Glutamatergic neuron (in vitro differentiated cells): ENCODE measurements at regions not wholly inside any gene's neighbourhood (a gene's known extent, or its start where the extent isn't known, plus 50 kb on each side); places are given as distances from the start of the nearest gene placed in this dataset.
"Not testable (repeated sequence)": the region's sequence is repeated elsewhere in the genome, so short reads cannot be mapped to it uniquely, and the experiment has no call there.

ENCODE experiments used
- DNase-seq: peaks from one replicate; pipeline ENCODE4 v3.0.0; 2022
- H3K27ac Mint-ChIP-seq: one replicate; pipeline ENCODE4 v1.8.0; 2020; ENCODE audit warnings: mild to moderate bottlenecking, mixed read lengths, inconsistent platforms; ENCODE audit not compliant: unreplicated experiment
- H3K27me3 Mint-ChIP-seq: one replicate; pipeline ENCODE4 v1.8.0; 2020; ENCODE audit warnings: mild to moderate bottlenecking, moderate library complexity, mixed read lengths, inconsistent platforms; ENCODE audit not compliant: unreplicated experiment
- H3K36me3 Mint-ChIP-seq: one replicate; pipeline ENCODE4 v1.8.0; 2020; ENCODE audit warnings: mild to moderate bottlenecking, mixed read lengths, inconsistent platforms; ENCODE audit not compliant: unreplicated experiment
- H3K4me1 Mint-ChIP-seq: one replicate; pipeline ENCODE4 v1.8.0; 2020; ENCODE audit warnings: mild to moderate bottlenecking, low read depth, mixed read lengths, inconsistent platforms; ENCODE audit not compliant: unreplicated experiment
- H3K4me3 Mint-ChIP-seq: one replicate; pipeline ENCODE4 v1.8.0; 2020; ENCODE audit warnings: mild to moderate bottlenecking, mixed read lengths, inconsistent platforms; ENCODE audit not compliant: unreplicated experiment
- H3K9me3 Mint-ChIP-seq: one replicate; pipeline ENCODE4 v1.8.0; 2020; ENCODE audit warnings: mild to moderate bottlenecking, moderate library complexity, mixed read lengths, inconsistent platforms; ENCODE audit not compliant: unreplicated experiment
- TF ChIP-seq, protein P1 (sequence below): fragments of 200-600 bp; sonication (generic); IDR thresholded peaks from one replicate; pipeline ENCODE4 v1.5.0; 2021; ENCODE audit not compliant: partially characterized antibody, unreplicated experiment

DNA sequence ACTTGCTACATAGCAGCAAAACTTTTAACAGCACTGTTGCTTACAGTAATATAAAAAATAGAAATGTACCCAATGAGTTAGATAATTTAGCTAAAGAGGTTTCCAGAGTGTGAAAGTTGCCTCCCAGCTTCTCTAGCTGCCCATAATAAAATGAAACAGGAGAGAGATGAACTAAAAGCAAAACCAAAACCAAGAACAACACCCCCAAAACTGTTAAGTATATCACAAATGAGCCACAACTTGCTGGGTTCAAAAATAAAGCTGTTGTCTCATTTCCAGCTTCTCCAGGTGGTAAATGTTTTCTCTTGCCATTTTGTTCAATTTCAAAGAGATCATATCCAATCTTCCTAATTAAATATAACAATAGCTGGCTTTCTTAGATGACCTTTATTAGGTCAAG, 614.0 kb downstream of the ETNK1 start:
- no peak for DNase-seq
- H3K4me3 Mint-ChIP-seq = no peak overlapping the region
- peaks cover 2% of the 10 kb centered on the region for H3K9me3 Mint-ChIP-seq
- TF ChIP-seq, protein P1, sequence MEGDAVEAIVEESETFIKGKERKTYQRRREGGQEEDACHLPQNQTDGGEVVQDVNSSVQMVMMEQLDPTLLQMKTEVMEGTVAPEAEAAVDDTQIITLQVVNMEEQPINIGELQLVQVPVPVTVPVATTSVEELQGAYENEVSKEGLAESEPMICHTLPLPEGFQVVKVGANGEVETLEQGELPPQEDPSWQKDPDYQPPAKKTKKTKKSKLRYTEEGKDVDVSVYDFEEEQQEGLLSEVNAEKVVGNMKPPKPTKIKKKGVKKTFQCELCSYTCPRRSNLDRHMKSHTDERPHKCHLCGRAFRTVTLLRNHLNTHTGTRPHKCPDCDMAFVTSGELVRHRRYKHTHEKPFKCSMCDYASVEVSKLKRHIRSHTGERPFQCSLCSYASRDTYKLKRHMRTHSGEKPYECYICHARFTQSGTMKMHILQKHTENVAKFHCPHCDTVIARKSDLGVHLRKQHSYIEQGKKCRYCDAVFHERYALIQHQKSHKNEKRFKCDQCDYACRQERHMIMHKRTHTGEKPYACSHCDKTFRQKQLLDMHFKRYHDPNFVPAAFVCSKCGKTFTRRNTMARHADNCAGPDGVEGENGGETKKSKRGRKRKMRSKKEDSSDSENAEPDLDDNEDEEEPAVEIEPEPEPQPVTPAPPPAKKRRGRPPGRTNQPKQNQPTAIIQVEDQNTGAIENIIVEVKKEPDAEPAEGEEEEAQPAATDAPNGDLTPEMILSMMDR = no peak
- H3K36me3 Mint-ChIP-seq = no peaks in the 10 kb centered on the region
- H3K4me1 Mint-ChIP-seq = no peaks in the 10 kb centered on the region
- H3K27me3 Mint-ChIP-seq = no peaks in the 10 kb centered on the region
- no peak overlapping the region for H3K27ac Mint-ChIP-seq

DNA sequence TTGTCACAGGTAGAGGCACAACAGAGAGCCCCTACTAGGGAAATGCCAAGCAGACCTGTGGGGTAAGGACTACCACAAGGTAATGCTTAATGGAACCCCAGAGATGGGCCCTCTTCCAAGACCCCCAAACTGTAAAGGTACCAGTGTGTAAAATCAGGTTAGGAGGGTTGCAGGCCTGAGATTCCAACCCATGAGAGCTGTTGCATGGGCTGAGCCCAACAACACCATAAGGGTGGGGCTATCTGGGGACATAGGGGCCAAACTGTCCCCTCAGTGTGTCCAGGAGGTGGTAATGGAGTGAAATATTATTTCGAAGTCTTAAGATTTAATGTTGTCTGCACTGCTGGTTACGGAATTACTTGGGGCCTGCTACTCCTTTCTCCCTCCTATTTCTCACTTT, 620.2 kb downstream of the ETNK1 start:
- DNase-seq = no peak
- peaks cover 2% of the 10 kb centered on the region for H3K27me3 Mint-ChIP-seq
- peaks cover 5% of the 10 kb centered on the region for H3K9me3 Mint-ChIP-seq
- no peaks in the 10 kb centered on the region for H3K4me1 Mint-ChIP-seq
- TF ChIP-seq, protein P1 = no peak
- no peaks in the 10 kb centered on the region for H3K36me3 Mint-ChIP-seq
- H3K4me3 Mint-ChIP-seq = no peak overlapping the region
- no peak overlapping the region for H3K27ac Mint-ChIP-seq

DNA sequence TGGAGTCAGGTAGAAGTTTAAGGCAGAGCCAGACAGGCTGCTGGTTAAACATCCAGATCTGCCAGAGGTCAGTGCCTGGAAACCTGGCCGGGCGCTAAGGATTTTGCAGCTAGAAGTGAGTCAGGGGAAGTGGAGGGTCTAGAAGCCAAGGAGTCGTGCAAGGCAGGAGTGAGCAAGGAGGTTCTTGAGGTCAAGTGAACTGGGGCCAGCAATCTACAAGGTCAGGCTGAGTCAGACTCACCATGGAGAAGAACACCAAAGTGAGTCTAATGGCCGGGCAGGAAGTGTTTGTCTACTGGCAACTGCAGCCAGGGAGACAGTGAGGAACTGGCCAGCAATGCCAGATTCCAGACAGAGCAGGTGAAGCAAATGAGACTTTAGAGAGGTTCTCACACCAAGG, 628.2 kb downstream of the ETNK1 start:
- Mint-ChIP-seq H3K27me3 (peaks cover 2% of the 10 kb centered on the region), H3K4me1 (no peaks in the 10 kb centered on the region), H3K36me3 (no peaks in the 10 kb centered on the region), H3K9me3 (no peaks in the 10 kb centered on the region), H3K4me3 (no peak overlapping the region), H3K27ac (no peak overlapping the region)
- DNase-seq = no peak
- TF ChIP-seq, protein P1 = no peak

DNA sequence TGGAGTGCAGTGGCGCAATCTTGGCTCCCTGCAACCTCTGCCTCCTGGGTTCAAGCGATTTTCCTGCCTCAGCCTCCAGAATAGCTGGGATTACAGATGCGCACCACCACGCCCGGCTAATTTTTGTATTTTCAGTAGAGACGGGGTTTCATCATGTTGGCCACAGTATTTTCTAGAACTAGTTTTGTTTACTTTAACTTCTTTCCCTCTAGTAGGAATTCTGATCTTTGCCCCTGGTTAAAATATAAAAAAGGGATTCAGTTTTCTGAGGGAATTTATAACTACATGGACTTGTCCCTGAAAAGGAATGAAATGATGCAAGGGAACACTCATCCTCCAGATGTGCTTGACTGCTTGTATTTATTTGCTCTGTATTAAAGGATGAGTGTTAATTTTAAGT, 628.9 kb downstream of the ETNK1 start:
- DNase-seq, H3K36me3 Mint-ChIP-seq, H3K27ac Mint-ChIP-seq, H3K27me3 Mint-ChIP-seq, H3K9me3 Mint-ChIP-seq, H3K4me3 Mint-ChIP-seq, H3K4me1 Mint-ChIP-seq: not testable (repeated sequence)

DNA sequence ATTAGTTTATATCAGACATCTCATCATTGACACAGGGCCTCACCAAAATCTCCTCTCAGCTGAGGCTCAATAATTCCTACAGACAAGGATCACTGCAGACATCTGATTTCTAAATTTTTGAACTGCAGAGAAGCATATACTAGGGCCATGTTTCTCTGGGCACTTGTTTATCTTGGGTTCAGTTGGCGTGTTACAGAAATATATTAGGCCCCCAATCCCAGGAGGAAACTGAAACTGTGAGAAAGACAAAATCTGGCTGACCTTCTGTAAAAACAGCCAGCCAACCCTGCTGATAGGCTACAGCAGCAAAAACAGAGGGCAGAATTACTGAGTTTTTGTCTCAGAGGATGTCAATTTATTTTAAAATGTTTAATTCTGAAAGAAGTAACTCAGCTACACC, 634.6 kb downstream of the ETNK1 start:
- H3K4me3 Mint-ChIP-seq = peak overlapping the region; percentile 47
- no peaks in the 10 kb centered on the region for H3K36me3 Mint-ChIP-seq
- H3K27ac Mint-ChIP-seq = peak overlapping the region; percentile 44
- H3K9me3 Mint-ChIP-seq = peaks cover 1% of the 10 kb centered on the region
- TF ChIP-seq, protein P1 = no peak
- peaks cover 3% of the 10 kb centered on the region for H3K27me3 Mint-ChIP-seq
- no peak for DNase-seq
- H3K4me1 Mint-ChIP-seq = peaks cover 8% of the 10 kb centered on the region

DNA sequence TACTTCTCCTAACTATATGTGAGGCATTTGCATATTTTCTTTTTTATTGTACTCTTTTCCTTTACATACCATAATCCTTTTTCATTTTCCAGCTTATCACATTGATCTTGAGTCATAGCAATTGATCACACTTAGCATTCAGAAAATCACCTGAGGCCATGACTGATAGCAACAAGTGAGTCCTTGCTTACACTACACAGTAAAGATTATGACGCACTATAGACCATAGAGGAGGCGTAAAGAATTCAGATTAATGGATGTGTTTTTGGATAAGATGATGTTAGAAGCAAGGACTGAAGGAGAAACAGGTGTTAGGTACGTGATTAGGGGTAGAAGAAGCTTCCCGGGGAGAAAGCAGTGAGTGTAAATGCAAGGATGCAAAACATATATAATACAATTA, 637.7 kb downstream of the ETNK1 start:
- Mint-ChIP-seq H3K27me3 (peaks cover 3% of the 10 kb centered on the region), H3K36me3 (no peaks in the 10 kb centered on the region), H3K9me3 (peaks cover 1% of the 10 kb centered on the region), H3K4me1 (peaks cover 8% of the 10 kb centered on the region), H3K27ac (no peak overlapping the region), H3K4me3 (no peak overlapping the region)
- no peak for DNase-seq
- TF ChIP-seq, protein P1 = no peak
